HL-60 (cell line): ENCODE measurements at regions not wholly inside any gene's neighbourhood (a gene's known extent, or its start where the extent isn't known, plus 50 kb on each side); places are given as distances from the start of the nearest gene placed in this dataset.

Source experiments
- DNase-seq, 2 experiments: peaks; one replicate each; pipeline ENCODE4 v3.0.0-alpha.2; 2010 to 2020; ENCODE audit warnings: low read depth in 1 of 2, low spot score in 1 of 2
- H3K27ac ChIP-seq: fragments of 250-450 bp; sonication (Bioruptor Pico); replicated peaks from 2 replicates; pipeline ENCODE4 v1.5.1; 2020; ENCODE audit warnings: mild to moderate bottlenecking, moderate library complexity
- H3K27me3 ChIP-seq: fragments of 250-450 bp; sonication (Bioruptor Pico); 2 replicates; pipeline ENCODE4 v1.5.1; 2021; ENCODE audit warnings: mild to moderate bottlenecking, moderate library complexity; ENCODE audit not compliant: insufficient read depth, poor library complexity, severe bottlenecking
- H3K4me3 ChIP-seq: replicated peaks from 2 replicates; pipeline ENCODE4 v1.5.1; 2011; ENCODE audit warnings: mild to moderate bottlenecking, control low read depth, low read length; ENCODE audit not compliant: insufficient read depth
- GABPA ChIP-seq: IDR thresholded peaks from 2 replicates; pipeline ENCODE4 v1.6.1; 2012; ENCODE audit warnings: low read depth
- POLR2AphosphoS5 ChIP-seq: IDR thresholded peaks from 2 replicates; pipeline ENCODE4 v1.6.1; 2012; ENCODE audit warnings: low read depth
- SPI1 ChIP-seq: IDR thresholded peaks from 2 replicates; pipeline ENCODE4 v1.6.1; 2012; ENCODE audit warnings: low read depth, mild to moderate bottlenecking, borderline replicate concordance
- TF ChIP-seq, protein P1 (sequence below): IDR thresholded peaks from one replicate; pipeline ENCODE4 v1.5.1; 2011; ENCODE audit warnings: low read length, control low read depth, inconsistent platforms; ENCODE audit not compliant: insufficient read depth
- TF ChIP-seq, protein P2 (sequence below): IDR thresholded peaks from 2 replicates; pipeline ENCODE4 v1.6.1; 2012; ENCODE audit warnings: low read depth; ENCODE audit not compliant: insufficient replicate concordance

DNA sequence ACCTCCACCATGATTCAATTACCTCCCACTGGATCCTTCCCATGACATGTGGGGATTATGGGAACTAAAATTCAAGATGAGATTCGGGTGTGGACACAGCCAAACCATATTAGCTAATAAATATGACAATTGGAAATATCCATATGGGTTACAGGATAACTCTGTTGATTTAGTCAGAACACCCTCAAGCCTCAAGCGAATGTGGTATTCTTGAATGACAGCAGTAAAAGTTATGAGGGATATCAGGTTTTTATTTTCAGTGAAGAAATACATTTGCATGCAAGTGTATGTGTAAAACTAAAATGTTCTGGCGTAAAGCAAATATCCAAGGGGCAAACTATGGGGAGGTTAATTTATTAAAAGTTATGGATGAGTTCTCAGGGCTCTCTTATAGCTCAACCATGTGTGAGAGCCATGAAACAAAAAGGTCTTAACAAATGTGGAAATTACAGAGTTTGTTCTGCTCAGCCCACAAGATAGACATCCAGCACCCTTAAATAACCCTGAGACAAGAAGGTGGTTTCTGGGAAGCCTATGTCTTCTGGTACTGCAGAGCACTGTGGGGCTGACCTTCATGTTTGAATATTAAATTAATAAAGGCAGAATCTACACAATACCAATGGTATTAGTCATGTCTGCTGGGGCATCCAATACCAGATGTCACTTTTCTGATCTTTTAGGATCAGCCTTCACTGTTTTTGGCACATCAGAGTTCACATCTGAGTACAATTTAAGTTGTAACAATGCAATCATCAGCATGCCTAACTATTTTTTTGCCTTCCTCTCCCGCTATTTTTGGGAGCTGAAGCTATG lies 370.5 kb upstream of the RSPO3 start:
- no peak overlapping the region for H3K4me3 ChIP-seq
- H3K27ac ChIP-seq = no peak overlapping the region
- no peaks in the 10 kb centered on the region for H3K27me3 ChIP-seq
- DNase-seq = no peak
- TF ChIP-seq POLR2AphosphoS5 (no peak), SPI1 (no peak), GABPA (no peak)
- TF ChIP-seq, protein P1, sequence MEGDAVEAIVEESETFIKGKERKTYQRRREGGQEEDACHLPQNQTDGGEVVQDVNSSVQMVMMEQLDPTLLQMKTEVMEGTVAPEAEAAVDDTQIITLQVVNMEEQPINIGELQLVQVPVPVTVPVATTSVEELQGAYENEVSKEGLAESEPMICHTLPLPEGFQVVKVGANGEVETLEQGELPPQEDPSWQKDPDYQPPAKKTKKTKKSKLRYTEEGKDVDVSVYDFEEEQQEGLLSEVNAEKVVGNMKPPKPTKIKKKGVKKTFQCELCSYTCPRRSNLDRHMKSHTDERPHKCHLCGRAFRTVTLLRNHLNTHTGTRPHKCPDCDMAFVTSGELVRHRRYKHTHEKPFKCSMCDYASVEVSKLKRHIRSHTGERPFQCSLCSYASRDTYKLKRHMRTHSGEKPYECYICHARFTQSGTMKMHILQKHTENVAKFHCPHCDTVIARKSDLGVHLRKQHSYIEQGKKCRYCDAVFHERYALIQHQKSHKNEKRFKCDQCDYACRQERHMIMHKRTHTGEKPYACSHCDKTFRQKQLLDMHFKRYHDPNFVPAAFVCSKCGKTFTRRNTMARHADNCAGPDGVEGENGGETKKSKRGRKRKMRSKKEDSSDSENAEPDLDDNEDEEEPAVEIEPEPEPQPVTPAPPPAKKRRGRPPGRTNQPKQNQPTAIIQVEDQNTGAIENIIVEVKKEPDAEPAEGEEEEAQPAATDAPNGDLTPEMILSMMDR = no peak
- TF ChIP-seq, protein P2, sequence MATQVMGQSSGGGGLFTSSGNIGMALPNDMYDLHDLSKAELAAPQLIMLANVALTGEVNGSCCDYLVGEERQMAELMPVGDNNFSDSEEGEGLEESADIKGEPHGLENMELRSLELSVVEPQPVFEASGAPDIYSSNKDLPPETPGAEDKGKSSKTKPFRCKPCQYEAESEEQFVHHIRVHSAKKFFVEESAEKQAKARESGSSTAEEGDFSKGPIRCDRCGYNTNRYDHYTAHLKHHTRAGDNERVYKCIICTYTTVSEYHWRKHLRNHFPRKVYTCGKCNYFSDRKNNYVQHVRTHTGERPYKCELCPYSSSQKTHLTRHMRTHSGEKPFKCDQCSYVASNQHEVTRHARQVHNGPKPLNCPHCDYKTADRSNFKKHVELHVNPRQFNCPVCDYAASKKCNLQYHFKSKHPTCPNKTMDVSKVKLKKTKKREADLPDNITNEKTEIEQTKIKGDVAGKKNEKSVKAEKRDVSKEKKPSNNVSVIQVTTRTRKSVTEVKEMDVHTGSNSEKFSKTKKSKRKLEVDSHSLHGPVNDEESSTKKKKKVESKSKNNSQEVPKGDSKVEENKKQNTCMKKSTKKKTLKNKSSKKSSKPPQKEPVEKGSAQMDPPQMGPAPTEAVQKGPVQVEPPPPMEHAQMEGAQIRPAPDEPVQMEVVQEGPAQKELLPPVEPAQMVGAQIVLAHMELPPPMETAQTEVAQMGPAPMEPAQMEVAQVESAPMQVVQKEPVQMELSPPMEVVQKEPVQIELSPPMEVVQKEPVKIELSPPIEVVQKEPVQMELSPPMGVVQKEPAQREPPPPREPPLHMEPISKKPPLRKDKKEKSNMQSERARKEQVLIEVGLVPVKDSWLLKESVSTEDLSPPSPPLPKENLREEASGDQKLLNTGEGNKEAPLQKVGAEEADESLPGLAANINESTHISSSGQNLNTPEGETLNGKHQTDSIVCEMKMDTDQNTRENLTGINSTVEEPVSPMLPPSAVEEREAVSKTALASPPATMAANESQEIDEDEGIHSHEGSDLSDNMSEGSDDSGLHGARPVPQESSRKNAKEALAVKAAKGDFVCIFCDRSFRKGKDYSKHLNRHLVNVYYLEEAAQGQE = no peak

DNA sequence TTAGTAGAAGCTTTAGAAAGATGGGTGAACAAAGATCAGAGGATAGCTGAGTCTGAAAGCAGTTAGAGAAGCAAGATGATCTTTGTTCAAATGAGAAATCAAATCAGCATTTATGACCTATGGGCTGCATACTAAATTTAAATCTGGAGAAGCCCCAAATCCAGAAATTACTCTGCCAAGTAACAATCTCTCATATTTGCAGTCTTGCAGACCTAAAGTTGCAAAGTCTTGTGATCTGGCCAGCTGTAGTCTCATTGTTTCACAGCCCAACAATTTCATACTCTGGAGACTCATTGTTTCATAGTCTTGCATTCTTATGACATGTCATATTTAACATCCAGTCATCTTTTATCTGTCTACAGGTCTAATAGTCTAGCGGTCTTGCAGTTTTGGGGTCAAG lies 364.9 kb upstream of the RSPO3 start:
- Histone ChIP-seq H3K4me3 (no peak overlapping the region), H3K27ac (no peak overlapping the region), H3K27me3 (no peaks in the 10 kb centered on the region)
- TF ChIP-seq SPI1 (no peak), POLR2AphosphoS5 (no peak), GABPA (no peak)
- TF ChIP-seq, protein P1 = no peak
- TF ChIP-seq, protein P2 = no peak
- no peak for DNase-seq

DNA sequence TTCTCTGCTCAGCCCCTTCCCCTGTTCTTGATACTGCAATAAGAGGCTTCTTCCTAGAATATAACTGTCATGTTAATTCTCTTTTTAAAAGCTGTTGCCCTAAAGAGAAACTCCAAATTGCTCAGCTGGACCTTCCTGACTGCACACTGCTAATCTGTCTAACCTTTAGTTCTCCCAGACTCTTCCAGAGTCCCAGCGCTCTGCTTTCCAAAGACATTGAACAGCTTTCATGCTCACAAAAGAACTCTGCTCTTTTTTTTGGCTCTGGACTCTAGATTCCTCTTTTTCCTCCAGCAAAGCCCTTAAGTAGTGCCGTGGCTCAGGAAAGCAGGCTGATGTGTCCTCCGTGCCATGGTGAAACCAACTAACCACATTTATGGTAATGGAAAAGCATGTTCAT lies 356.6 kb upstream of the RSPO3 start:
- Histone ChIP-seq H3K27ac (no peak overlapping the region), H3K27me3 (no peaks in the 10 kb centered on the region), H3K4me3 (no peak overlapping the region)
- TF ChIP-seq SPI1 (no peak), POLR2AphosphoS5 (no peak), GABPA (no peak)
- TF ChIP-seq, protein P2 = no peak
- TF ChIP-seq, protein P1 = no peak
- DNase-seq = no peak
